Hepatic stellate cell (primary cell): ENCODE measurements at regions not wholly inside any gene's neighbourhood (a gene's known extent, or its start where the extent isn't known, plus 50 kb on each side); places are given as distances from the start of the nearest gene placed in this dataset.
A peak's percentile ranks its signal among the peaks of the same experiment; 100 is the strongest.
"Not testable (repeated sequence)": the region's sequence is repeated elsewhere in the genome, so short reads cannot be mapped to it uniquely, and the experiment has no call there.

Experiments used
- DNase-seq: peaks from one replicate; pipeline ENCODE4 v3.0.0; 2011; ENCODE audit warnings: low spot score

DNA sequence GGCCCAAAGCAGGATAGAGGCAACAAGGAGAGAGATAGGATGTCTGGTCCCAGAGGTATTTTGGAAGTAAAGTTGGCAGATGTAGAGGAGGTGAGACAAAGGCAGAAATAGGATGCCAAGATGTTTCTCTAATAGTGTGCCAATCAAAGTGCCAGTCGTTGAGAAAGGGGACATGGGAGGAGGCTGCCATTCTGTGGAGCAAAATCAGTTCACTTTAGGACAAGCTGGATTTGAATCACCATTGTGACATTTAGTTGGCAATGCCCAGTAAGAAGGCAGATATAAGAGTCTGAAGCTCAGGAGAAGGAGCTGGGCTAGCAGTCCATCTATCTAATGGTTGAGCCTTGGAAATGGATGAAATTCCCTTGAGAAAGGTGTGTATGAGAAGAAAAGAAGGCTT, 53.8 kb downstream of the ADRB2 start:
- DNase-seq, result no peak

DNA sequence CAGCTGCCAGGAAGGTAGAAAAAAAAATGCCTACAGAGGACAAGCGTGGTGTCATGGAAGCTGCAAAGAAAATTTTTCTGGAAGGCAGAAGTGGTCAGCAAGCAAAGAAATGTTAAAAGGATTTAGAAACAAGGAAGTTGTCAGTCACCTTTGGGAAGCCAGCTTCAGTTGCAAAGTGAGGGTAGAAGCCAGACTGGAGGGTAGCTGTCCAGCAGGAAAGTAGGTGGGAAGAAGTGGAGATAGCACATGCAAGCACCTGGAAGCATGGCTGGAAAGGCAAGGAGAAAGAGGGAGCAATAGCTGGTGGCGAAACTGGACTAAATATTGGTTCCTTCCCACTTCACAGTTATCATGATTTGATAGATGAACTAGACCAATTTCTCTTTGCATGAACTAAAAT, 54.3 kb downstream of the ADRB2 start:
- no peak for DNase-seq

DNA sequence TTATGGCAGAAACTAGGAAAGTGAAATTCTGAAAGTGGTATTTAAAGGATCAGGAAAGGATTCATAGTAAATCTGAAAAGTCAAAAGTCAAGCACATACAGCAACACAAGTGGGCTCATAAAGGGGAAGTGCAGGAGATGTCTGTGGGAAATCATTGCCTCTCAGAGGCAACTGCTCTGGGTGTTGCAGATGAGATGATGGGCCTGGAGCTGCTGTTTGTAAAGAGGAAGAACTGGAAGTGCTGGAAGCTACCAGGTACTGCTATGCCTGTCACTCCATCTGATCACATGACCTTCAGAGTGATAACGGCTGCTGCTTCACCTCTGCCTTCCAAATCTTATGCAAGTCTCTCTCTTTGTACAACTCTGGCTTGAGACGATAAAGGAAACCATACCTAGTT, 55.9 kb downstream of the ADRB2 start:
- no peak for DNase-seq

GRCh38 chr5:148884339-148885020, 58.1 kb downstream of the ADRB2 start:
- no peak for DNase-seq

DNA sequence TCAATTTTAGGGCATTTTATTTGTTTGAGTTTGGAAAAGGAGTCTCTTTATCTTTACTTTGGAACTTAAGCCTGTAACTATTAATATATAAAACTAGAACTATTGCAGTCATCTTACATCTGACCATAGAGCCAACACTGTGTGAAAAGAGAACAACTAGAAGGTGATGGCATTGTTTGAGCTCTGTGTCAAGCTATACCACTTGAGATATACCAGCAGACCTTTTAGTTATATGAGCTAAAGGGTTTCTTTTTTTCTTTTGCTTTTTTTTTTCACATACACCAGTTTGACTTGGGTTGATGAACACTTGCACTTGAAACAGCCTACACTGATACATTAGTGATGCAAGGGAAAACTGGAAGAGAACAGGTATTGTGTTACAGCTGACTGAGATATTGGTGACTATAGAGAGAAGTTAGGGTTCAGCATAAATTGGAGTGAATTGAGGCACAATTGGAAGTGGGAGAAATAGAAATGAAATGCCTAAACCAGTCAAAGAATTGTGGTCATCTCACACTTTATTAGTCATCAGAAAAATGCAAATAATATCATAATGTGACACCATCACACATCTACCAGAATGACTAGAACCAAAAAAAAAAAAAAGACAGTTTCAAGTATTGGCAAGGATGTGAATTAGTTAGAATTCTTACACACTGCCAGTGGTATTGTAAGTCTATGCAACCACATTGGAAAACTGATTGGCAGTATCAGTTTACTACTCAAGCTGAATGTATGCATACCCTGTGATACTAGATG, 60.9 kb downstream of the ADRB2 start:
- DNase-seq, result no peak

GRCh38 chr5:148889936-148890335, 63.5 kb downstream of the ADRB2 start:
- not testable (repeated sequence) for DNase-seq

DNA sequence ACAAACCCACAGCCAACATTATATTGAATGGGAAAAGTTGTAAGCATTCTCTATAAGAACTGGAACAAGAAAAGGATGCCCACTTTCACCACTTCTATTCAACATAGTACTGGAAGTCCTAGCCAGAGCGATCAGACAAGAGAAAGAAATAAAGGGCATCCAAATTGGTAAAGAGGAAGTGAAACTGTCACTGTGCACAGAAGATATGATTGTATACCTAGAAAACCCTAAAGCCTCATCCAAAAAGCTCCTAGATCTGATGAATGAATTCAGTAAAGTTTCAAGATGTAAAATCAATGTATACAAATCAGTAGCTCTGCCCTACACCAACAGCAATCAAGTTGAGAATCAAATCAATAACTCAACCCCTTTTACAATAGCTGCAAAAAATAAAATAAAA, 69.0 kb downstream of the ADRB2 start:
- not testable (repeated sequence) for DNase-seq

GRCh38 chr5:148897842-148898241, 71.4 kb downstream of the ADRB2 start:
- no peak for DNase-seq

- DNase-seq, result no peak
Observed at GRCh38 chr5:148898413-148899075, 72.1 kb downstream of the ADRB2 start.

DNA sequence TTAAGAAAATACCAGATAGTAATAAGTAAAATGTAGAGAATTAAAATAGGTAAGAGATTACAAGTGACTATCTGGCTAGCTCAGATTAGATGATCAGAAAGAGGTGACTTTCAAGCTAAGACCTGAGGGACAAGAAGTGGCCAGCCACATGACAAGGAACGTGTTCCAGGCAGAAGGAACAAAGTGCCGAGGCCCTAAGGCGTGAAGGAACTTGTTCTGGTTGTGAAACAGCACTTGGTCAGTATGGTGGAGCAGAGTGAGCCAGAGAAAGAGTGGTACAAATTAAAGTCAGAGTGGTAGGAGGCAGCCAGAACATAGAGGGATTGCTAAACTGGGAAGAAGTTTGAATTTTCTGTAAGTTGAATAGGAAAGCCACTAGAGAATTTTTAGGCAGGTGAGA, 73.6 kb downstream of the ADRB2 start:
- DNase-seq, result no peak

GRCh38 chr5:148902478-148902877, 76.1 kb downstream of the ADRB2 start:
- DNase-seq, result no peak

DNA sequence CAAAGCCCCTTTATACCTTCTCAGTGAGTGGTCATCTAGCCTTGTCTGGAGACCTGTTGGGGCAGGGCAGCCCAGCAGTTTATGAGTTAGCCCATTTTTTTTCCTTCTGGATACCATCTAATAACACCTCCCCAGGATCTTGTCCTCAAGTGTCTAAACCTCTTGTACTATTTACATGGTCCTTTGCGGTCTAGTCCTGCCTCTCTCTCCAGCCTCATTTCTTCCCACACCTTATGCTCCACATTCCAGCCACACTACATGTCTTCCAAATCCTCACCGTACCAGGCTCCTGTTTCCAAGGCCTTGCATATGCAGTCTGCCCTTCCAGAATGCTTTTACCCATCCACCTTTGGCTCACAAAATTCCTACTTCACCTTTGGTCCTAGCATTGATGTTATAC, 77.2 kb downstream of the ADRB2 start:
- DNase-seq, result no peak

DNA sequence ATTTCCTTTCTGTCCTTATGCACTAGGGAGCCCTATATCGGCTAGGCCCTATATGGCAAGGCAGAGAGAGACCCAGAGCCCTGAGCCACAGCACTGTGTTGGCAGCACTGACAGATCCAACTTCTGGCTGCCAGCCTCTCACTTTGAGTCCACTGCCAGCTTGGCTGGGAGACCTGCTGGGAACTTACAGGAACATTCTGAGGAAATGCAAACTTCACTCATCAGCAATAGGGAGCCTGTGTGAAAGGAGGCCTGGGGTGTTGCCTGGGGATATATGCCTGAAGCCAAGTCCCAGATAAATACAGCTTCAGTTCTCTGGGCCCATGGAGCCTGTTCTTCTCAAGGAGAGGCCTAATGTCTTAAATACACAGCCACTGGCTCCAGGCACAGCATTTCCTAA, 78.0 kb downstream of the ADRB2 start:
- no peak for DNase-seq

DNA sequence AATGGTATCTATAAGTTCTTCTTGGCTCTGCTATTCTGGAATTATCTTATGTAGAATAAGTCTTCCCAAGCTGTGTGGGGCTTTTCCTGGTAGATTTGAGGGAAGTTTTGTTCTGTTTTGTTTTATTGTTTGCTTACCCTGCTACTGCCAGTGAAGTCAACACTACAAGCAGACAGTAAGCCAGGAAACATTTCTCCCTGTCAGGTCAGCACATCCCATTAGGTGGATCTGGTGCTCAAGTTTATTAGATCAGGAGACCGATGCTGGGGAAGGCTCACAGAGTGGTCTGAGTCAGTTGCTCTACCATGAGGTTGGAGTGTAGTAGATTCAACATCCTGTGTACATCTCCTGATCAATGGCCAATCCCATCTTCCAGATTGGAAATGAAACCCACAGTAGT, 79.1 kb downstream of the ADRB2 start:
- no peak for DNase-seq

DNA sequence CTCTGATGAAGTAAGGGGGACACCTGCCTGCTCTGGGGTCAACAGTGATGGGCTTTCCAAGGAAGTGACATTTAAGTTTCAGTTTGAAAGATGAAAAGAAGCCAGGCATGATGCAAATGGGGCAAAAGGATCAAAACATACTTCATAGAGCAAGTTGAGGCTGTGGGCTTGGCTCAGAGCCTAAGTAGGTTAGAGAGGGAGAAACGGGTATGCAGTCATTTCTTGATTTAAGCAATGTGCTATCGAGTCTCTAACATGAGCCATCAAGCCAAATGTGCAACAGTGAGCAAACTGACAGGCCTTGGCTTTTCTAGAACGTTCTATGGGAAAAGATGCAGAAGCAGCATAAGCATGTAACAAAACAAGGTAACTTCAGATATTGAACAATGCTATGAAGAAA, 80.6 kb downstream of the ADRB2 start:
- no peak for DNase-seq

GRCh38 chr5:148909040-148909439, 82.6 kb downstream of the ADRB2 start:
- no peak for DNase-seq

- DNase-seq, result no peak
Observed at GRCh38 chr5:148909766-148910165, 83.4 kb downstream of the ADRB2 start.

DNA sequence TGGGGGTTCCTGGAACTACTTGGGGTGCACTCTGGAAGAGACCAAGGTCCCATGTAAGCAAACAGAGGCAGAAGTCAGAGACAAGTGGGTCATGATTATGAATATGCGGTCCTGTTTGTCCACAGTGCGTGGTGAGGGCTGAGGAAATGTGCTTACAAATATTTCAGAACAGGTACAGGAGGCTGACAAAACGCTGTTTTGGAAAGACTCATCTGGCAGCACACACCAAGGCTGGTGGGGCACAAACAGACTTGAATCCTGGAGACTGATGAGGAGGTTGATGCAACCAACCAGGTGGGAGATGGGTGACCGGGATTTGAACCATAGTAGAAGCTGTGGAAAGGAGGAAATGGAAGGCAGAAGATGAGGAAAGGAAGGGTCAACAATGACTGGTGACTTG, 83.8 kb downstream of the ADRB2 start:
- DNase-seq, result no peak

- DNase-seq, result peak; percentile 54
Observed at GRCh38 chr5:148910686-148911361, 84.4 kb downstream of the ADRB2 start.

GRCh38 chr5:148911386-148911785, 85.0 kb downstream of the ADRB2 start:
- no peak for DNase-seq

GRCh38 chr5:148912146-148912545, 85.7 kb downstream of the ADRB2 start:
- no peak for DNase-seq

DNA sequence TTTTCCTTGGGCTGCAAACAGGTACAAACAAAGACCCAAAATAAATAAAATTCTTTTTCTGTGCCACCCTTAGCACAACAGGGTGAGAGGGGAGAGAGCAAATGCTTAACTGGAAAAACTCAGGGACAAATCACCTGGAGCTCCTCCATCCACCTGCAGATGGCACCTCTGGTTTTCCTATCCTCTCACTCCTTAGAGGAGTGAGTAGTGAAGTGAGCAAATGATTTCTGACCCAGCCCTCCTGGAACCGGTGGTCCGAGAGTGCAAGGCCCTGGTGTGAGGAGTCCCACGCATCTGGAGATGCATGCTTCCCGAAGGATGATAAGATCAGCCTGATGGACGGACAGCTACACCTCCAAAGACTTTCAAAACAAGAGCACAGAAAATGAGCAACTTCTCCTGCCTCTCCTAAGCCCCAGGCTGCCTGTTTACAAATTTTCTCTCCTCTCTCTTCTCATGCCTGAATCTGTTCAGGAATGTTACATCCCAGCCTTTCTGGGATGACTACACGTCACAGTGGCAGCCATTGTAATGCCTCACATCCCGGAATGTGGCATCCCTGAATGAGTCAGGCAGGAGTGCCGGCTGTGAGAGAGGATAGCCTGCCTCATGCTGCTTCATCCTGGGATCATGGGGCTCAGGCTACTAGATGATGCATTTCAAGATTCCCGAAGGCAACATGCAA, 86.4 kb downstream of the ADRB2 start:
- DNase-seq, result peak; percentile 90
